Left lung (tissue), 4 donors: ENCODE measurements at regions not wholly inside any gene's neighbourhood (a gene's known extent, or its start where the extent isn't known, plus 50 kb on each side); places are given as distances from the start of the nearest gene placed in this dataset.

ENCODE experiments used
- ATAC-seq: fragments of 200-7000 bp; cut with Tn5 transposase; one replicate; pipeline ENCODE4 v1.9.1; 2020; ENCODE audit warnings: moderate library complexity
- DNase-seq, 4 donors: peaks; one replicate each; pipeline ENCODE4 v3.0.0-alpha.2; 2013 to 2020
- H3K27ac ChIP-seq, 2 donors: fragments of 200-600 bp; sonication (generic) in 1 of 2; one replicate each; pipeline versions ENCODE4 v1.5.0 to v1.8.0; 2020 to 2021
- H3K27me3 ChIP-seq, 2 donors: fragments of 200-600 bp; sonication (generic) in 1 of 2; one replicate each; pipeline versions ENCODE4 v1.5.0 to v1.8.0; 2020 to 2021
- H3K36me3 ChIP-seq, 2 donors: fragments of 200-600 bp; sonication (generic) in 1 of 2; one replicate each; pipeline versions ENCODE4 v1.5.0 to v1.8.0; 2020 to 2021
- H3K4me1 ChIP-seq, 2 donors: fragments of 200-600 bp; one replicate each; pipeline ENCODE4 v1.8.0; 2021
- H3K4me3 ChIP-seq, 2 donors: fragments of 200-600 bp; sonication (generic) in 1 of 2; one replicate each; pipeline versions ENCODE4 v1.5.0 to v1.8.0; 2020 to 2021; ENCODE audit warnings: mild to moderate bottlenecking in 1 of 2
- H3K9me3 ChIP-seq, 2 donors: fragments of 200-600 bp; sonication (generic) in 1 of 2; one replicate each; pipeline versions ENCODE4 v1.5.0 to v1.8.0; 2020 to 2021
- CTCF ChIP-seq, 2 donors: fragments of 200-600 bp; sonication (generic) in 1 of 2; IDR thresholded peaks; one replicate each; pipeline versions ENCODE4 v1.5.0 to v1.8.0; 2021; ENCODE audit warnings: antibody characterized with exemption in 2 of 2
- intact Hi-C, 2 donors: fragments of 100-400 bp; cut with DNase I; formaldehyde crosslinking; loops; one replicate each; pipeline versions ENCODE4 v1.11.2 to v1.14.2; 2022
- donor health status: DM: no; HTN: yes; CAD: no.
- donor health status: DM: no; HTN: no; CAD: no.

DNA sequence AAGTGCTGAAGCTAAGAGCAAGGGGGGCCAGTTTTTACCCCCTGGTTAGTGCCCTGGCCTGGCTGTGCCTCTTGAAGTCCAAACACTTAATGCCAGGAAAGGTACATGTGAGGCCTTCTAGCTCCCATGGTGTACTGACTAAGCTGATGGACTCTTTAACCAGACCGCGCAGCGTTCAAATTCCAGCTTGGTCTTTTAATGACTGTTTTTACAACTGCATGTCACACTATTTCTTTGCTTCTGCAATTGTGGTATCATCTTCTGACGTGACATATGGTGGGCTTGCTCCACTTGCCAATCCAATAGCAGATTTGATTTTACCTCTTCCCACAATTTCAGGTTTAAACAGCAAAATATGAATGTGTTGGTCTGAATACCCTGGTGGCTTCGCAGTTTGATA lies 197.3 kb downstream of the HUNK start:
- Histone ChIP-seq H3K36me3 (no peaks in the 10 kb centered on the region), H3K27me3 (no peaks in the 10 kb centered on the region), H3K9me3 (no peaks in the 10 kb centered on the region), H3K4me1 (no peaks in the 10 kb centered on the region), H3K27ac (no peak overlapping the region), H3K4me3 (no peak overlapping the region)
- DNase-seq (no peak), ATAC-seq (no peak)
- TF ChIP-seq CTCF (IDR thresholded peaks at IDR 0.05), result no peak
- intact Hi-C loops, result no loop called here

DNA sequence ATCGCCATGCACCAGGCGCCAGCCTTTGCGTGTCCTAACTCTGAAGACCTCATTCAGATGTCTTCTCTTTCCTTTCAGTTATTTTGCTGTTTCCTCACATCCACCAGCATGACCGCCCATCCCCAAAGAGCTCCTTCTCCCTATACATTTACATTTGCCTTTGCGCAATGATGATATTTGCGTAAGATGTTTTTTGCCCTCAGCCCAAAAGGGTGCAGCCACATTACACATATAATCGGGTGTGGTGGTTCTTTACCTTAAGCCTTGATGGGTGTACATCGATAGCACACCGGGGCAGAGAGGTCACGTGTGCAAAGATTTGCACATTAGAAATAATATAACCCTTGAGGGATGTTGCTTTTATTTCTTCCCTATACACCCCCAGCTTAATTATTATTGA lies 192.8 kb downstream of the HUNK start:
- ATAC-seq (no peak), DNase-seq (no peak)
- intact Hi-C loops, result no loop called here
- Histone ChIP-seq H3K9me3 (no peaks in the 10 kb centered on the region), H3K36me3 (no peaks in the 10 kb centered on the region), H3K4me3 (no peak overlapping the region), H3K27me3 (no peaks in the 10 kb centered on the region), H3K27ac (no peak overlapping the region), H3K4me1 (no peaks in the 10 kb centered on the region)
- no peak for TF ChIP-seq CTCF (IDR thresholded peaks at IDR 0.05)

DNA sequence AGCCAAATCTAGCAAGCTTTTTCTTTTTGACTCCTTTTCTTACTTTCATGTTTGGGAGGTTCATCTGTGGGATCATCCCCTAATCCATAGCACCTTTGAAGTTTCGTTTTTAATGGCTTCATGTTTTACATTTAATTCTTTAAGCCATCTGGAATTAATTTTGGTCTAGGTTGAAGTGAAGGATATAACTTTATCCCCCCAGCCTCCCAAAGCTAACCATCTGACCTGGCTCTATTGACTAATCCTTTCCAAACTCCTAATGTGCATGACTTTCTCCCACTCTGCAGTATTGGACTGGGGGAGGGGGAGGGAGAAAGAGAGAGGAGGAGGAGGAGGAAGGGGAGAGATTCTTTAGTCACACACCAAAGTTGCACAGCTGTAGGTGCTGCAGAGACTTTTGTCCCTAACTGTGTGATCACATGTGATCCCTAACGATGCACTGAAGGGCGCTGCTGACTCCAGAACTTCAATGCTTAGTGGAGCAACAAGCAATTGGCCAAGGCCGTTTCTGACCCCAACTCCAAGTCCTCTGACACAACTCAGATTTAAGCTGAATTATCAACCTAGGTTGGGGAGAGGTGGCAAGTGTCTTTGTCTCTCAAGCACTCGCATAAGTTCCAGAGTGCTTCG lies 191.6 kb downstream of the HUNK start:
- H3K4me1 ChIP-seq, result no peaks in the 10 kb centered on the region

DNA sequence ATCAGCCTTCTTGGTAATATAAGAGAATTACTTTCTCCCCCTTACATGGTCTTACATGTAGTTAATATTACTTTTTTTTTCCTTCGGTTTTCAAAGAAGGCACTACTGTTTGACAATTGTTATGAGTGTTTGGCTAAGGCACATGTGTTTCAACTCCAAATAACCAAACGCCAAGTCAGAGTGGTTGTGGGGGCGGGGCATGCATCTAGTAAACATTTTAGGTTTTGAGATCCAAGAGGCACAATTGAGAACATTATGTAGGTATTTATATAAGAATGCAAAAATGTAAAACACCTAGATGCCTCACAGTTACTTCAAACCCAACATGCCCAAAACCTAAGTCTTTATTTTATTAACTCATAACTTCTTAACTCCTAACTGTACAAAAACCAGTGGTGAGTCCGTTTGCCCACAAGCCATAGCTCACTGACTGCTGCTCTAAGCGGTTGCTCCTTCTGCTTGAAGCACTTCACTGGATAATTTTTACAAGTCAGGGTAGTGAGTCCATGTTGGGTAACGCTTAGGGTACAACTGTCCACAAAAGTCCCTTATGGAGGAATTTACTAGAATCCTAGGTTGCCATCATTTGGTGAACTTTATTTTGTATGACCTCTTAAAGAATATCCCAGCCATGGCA lies 189.9 kb downstream of the HUNK start:
- Histone ChIP-seq H3K4me3 (no peak overlapping the region), H3K4me1 (no peaks in the 10 kb centered on the region), H3K27ac (no peak overlapping the region), H3K27me3 (no peaks in the 10 kb centered on the region), H3K9me3 (no peaks in the 10 kb centered on the region), H3K36me3 (no peaks in the 10 kb centered on the region)
- ATAC-seq (no peak), DNase-seq (no peak)
- no peak for TF ChIP-seq CTCF (IDR thresholded peaks at IDR 0.05)
- intact Hi-C loops, result no loop called here

More for the DNA sequence above, 191.6 kb downstream of the HUNK start:
- Histone ChIP-seq H3K4me3 (no peak overlapping the region), H3K36me3 (no peaks in the 10 kb centered on the region), H3K9me3 (no peaks in the 10 kb centered on the region), H3K27ac (no peak overlapping the region), H3K27me3 (no peaks in the 10 kb centered on the region)
- no peak for TF ChIP-seq CTCF (IDR thresholded peaks at IDR 0.05)
- ATAC-seq, result no peak
- DNase-seq, result no peak
- intact Hi-C loops, result no loop called here

DNA sequence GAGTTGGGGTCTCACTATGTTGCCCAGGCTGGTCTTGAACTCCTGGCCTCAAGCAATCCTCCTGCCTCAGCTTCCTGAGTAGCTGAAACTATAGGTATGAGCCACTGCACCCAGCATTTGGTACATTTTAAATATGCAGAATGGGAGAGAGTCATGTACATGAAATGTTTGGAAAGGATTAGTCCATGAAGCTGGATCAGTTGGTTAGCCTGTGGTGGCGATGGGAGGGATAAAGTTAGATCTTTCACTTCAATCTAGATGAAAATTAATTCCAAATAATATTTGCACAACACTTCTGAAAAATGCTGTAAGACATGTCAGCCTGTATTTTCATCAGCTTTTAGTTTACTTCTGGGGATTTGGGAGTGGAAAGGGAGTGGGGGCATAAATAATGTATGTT lies 188.9 kb downstream of the HUNK start:
- no peak overlapping the region for H3K27ac ChIP-seq
- no peaks in the 10 kb centered on the region for H3K4me1 ChIP-seq
- no peak for DNase-seq
- H3K36me3 ChIP-seq, result no peaks in the 10 kb centered on the region
- no peaks in the 10 kb centered on the region for H3K27me3 ChIP-seq
- intact Hi-C loops, result no loop called here
- H3K4me3 ChIP-seq, result no peak overlapping the region
- no peak for ATAC-seq
- H3K9me3 ChIP-seq, result no peaks in the 10 kb centered on the region
- no peak for TF ChIP-seq CTCF (IDR thresholded peaks at IDR 0.05)
